ENCODE measurements at regions not wholly inside any gene's neighbourhood (a gene's known extent, or its start where the extent isn't known, plus 50 kb on each side); places are given as distances from the start of the nearest gene placed in this dataset.

DNA sequence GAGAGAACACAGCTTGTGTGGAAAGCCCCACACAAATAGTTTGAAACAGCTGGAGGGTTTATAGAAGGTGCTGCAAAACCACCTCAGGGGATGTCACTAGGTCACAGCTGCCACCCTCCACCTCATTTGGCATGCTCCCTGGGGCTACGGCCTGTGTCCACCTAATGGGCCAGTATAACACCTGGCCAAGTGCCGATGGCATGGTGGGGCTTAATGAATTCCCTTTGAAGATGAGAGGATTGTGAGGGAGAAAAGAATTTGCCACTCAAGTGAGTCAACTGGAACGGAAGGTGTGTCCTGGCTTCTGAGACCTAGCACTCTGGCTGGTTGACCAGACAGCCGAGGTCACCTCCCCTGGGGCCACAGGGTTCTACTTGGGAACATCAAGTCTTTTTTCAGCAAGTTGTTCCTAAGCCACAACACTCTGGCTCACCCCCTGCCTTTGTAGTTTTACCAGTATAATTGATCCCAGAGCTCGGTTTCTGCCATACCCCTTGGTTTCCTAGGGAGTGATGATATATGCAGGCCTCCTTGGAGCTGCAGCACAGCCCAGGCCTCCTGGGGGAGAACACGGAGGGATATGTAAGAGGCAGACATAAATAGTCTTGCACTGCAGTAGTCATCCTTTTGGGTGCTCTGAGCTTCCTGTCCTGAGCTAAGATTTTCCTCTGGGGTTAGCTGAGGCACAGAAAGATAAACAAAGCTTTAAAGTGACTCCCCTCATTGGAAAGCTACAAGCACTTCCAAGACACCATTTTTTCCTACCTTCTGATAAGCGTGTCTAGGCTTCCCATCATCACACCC, 178.2 kb upstream of the LPP start:
- Histone ChIP-seq H3K9me3 (replicated peaks in 1 of 11) (peaks cover 0 to 7% (median 5%) of the 10 kb centered on the region in 11 experiments; a peak in 6 of 22 replicates), H3K27ac (peak overlapping the region in 8 of 11 experiments; percentile 44 to 98 (median 64); a peak in 16 of 22 replicates), H3K9ac (peak overlapping the region in 7 of 11 experiments; percentile 6 to 76 (median 53); a peak in 12 of 22 replicates), H3K4me3 (no peak overlapping the region; a peak in 1 of 20 replicates), H3K36me3 (no peaks in the 10 kb centered on the region), H3K27me3 (no peaks in the 10 kb centered on the region), H3K4me2 (peak overlapping the region; percentile 66 to 89 (median 79)), H4K20me1 (no peaks in the 10 kb centered on the region), H3K4me1 (peaks cover 53 to 100% (median 95%) of the 10 kb centered on the region in 10 experiments)
- no peak for TF ChIP-seq Cebpa-rat (IDR thresholded peaks at IDR 0.05)

DNA sequence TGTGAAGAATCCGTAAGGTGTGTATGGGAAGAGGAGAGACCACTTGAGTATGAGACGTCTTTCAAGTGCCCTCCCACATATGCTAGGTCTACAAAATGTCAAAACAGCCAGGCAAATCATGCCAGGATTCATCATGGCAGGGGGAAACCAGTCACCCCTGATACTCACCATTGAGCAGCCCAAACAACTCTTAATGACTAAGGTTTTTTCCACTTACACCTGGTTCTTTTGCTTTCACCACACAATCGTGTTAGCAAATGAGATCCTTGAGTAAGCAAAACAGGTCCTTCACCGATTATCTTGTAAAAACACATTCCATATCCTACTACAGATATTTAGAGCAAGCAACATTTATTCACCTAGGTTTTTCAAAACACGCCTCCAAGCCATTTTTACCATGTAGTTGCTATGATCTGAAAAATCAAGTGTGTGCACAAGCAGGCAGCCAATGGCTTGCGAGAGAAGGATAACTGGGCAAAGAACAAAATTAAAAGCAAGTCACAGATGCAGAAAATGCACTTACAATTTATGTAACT, 177.5 kb upstream of the LPP start:
- Histone ChIP-seq H3K27ac (peak overlapping the region in 8 of 11 experiments; percentile 44 to 98 (median 64); a peak in 16 of 22 replicates), H3K9me3 (replicated peaks in 1 of 11) (peaks cover 0 to 7% (median 5%) of the 10 kb centered on the region in 11 experiments; a peak in 6 of 22 replicates), H3K27me3 (no peaks in the 10 kb centered on the region), H3K4me3 (no peak overlapping the region; a peak in 1 of 20 replicates), H3K36me3 (no peaks in the 10 kb centered on the region), H3K4me1 (peaks cover 53 to 100% (median 95%) of the 10 kb centered on the region in 10 experiments), H4K20me1 (no peaks in the 10 kb centered on the region), H3K9ac (peak overlapping the region in 5 of 11 experiments; percentile 13 to 76 (median 58); a peak in 9 of 22 replicates), H3K4me2 (peak overlapping the region; percentile 66 to 89 (median 79); a peak in 21 of 22 replicates)
- no peak for TF ChIP-seq Cebpa-rat (IDR thresholded peaks at IDR 0.05)

GRCh38 chr3:187977659-187978058, 176.3 kb upstream of the LPP start:
- H4K20me1 ChIP-seq: no peaks in the 10 kb centered on the region
- no peaks in the 10 kb centered on the region for H3K27me3 ChIP-seq
- H3K4me3 ChIP-seq: no peak overlapping the region
- TF ChIP-seq Cebpa-rat (IDR thresholded peaks at IDR 0.05): no peak
- H3K4me2 ChIP-seq: peak overlapping the region in 8 of 11 experiments; percentile 75 to 88 (median 82); a peak in 13 of 22 replicates
- peak overlapping the region in 8 of 11 experiments; percentile 63 to 98 (median 76); a peak in 13 of 22 replicates for H3K27ac ChIP-seq
- no peaks in the 10 kb centered on the region for H3K36me3 ChIP-seq
- peak overlapping the region in 4 of 11 experiments; percentile 60 to 84 (median 70); a peak in 7 of 22 replicates for H3K9ac ChIP-seq
- peaks cover 0 to 7% (median 5%) of the 10 kb centered on the region in 11 experiments; a peak in 6 of 22 replicates for H3K9me3 ChIP-seq (replicated peaks in 1 of 11)
- peaks cover 53 to 100% (median 95%) of the 10 kb centered on the region in 10 experiments for H3K4me1 ChIP-seq

DNA sequence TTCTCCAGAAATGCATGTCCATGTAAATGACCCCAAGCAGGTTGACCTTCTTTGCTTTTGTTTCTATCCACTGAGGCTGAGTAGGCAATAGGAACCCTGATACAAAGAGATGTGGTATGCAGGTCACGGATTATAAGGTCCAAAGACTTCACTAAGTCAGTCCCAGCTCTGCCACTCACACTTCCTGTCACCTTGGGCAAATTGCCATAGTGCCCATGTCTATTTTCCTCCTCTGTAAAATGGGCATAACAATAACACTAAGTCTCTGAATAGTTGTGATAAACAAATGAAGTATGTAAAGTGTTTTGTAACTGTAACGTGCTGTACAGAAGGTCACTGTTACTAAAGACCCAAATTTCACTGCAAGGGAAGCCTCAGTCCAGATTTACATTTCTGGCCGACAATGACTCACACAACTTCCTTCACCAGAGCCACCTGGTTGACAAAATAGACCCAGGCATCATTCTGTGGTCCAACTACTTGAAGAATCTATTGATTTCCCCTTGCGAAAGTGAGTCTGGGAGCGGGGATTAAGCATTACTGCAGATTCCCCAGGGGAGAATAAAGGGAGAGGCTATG, 175.4 kb upstream of the LPP start:
- H3K4me1 ChIP-seq: peaks cover 52 to 100% (median 92%) of the 10 kb centered on the region in 10 experiments
- peak overlapping the region in 9 of 11 experiments; percentile 5 to 98 (median 72); a peak in 17 of 22 replicates for H3K27ac ChIP-seq
- no peak overlapping the region for H3K4me3 ChIP-seq
- H3K9ac ChIP-seq: peak overlapping the region in 8 of 11 experiments; percentile 11 to 84 (median 52); a peak in 11 of 22 replicates
- no peaks in the 10 kb centered on the region for H3K27me3 ChIP-seq
- TF ChIP-seq Cebpa-rat (IDR thresholded peaks at IDR 0.05): peak in 5 of 11 experiments; percentile 26 to 84 (median 69); a peak in 7 of 22 replicates
- H3K36me3 ChIP-seq: no peaks in the 10 kb centered on the region
- H3K4me2 ChIP-seq: peak overlapping the region; percentile 5 to 88 (median 80); a peak in 21 of 22 replicates
- no peaks in the 10 kb centered on the region for H4K20me1 ChIP-seq
- H3K9me3 ChIP-seq (replicated peaks in 1 of 11): peaks cover 0 to 7% (median 5%) of the 10 kb centered on the region in 11 experiments; a peak in 6 of 22 replicates

DNA sequence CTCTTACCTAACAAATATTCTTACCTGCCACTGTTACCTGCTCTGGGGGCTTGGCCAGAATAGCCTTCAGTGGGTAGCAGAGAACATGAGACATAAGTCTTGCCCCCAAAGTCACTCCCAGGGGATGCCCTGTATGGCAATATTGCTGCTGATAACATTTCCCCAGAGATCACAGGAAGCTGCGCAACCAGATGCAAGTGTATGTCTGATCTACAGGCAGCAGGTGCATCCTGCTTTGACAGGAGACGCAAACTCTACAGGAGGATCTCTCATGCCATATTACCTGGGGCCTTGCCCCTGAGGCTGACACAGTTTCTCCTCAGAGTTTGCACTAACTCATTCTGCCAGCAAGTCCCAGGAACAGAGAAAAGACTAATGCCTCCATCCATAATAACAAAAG, 174.4 kb upstream of the LPP start:
- peak in 8 of 11 experiments; percentile 21 to 98 (median 88); a peak in 13 of 22 replicates for TF ChIP-seq Cebpa-rat (IDR thresholded peaks at IDR 0.05)
- H3K27ac ChIP-seq: peak overlapping the region in 9 of 11 experiments; percentile 5 to 98 (median 72); a peak in 17 of 22 replicates
- peak overlapping the region in 1 of 10 experiments; percentile 16; a peak in 2 of 20 replicates for H3K4me3 ChIP-seq
- no peaks in the 10 kb centered on the region for H4K20me1 ChIP-seq
- peak overlapping the region in 8 of 11 experiments; percentile 8 to 84 (median 52); a peak in 12 of 22 replicates for H3K9ac ChIP-seq
- H3K27me3 ChIP-seq: no peaks in the 10 kb centered on the region
- peaks cover 41 to 100% (median 86%) of the 10 kb centered on the region in 10 experiments for H3K4me1 ChIP-seq
- H3K9me3 ChIP-seq (replicated peaks in 1 of 11): peaks cover 0 to 7% (median 5%) of the 10 kb centered on the region in 11 experiments; a peak in 6 of 22 replicates
- no peaks in the 10 kb centered on the region for H3K36me3 ChIP-seq
- peak overlapping the region; percentile 12 to 88 (median 80); a peak in 20 of 22 replicates for H3K4me2 ChIP-seq

DNA sequence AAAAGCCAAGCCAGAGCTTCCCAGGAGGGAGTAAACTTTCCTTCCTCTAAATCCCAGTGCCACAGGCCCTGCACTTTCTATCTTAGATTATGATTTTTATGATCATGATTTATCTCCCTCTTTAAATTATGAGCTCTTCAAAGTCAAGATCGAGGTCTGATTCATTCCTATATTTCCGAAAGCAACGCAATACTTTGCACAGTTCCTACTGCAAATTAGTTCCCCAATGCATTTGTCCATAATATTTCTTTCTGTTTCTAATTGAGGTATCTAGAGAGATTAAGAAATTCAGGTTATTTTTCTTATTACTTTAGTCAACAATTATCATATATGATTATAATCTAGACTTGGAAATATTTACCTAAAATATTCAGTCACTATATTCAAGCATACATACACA, 173.1 kb upstream of the LPP start:
- Histone ChIP-seq H3K9ac (peak overlapping the region in 4 of 11 experiments; percentile 60 to 84 (median 76); a peak in 8 of 22 replicates), H3K27ac (peak overlapping the region in 7 of 11 experiments; percentile 68 to 98 (median 79); a peak in 13 of 22 replicates), H4K20me1 (no peaks in the 10 kb centered on the region), H3K9me3 (replicated peaks in 1 of 11) (peaks cover 0 to 13% (median 6%) of the 10 kb centered on the region in 11 experiments; a peak in 14 of 22 replicates), H3K36me3 (no peaks in the 10 kb centered on the region), H3K4me3 (no peak overlapping the region), H3K4me1 (peaks cover 32 to 96% (median 79%) of the 10 kb centered on the region in 10 experiments), H3K4me2 (peak overlapping the region; percentile 10 to 88 (median 80); a peak in 18 of 22 replicates), H3K27me3 (no peaks in the 10 kb centered on the region)
- TF ChIP-seq Cebpa-rat (IDR thresholded peaks at IDR 0.05): no peak

- H4K20me1 ChIP-seq: no peaks in the 10 kb centered on the region
- H3K27me3 ChIP-seq: no peaks in the 10 kb centered on the region
- H3K9ac ChIP-seq: peak overlapping the region in 4 of 11 experiments; percentile 20 to 84 (median 33); a peak in 5 of 22 replicates
- H3K36me3 ChIP-seq: no peaks in the 10 kb centered on the region
- H3K9me3 ChIP-seq (replicated peaks in 1 of 11): peaks cover 0 to 26% (median 8%) of the 10 kb centered on the region in 11 experiments; a peak in 14 of 22 replicates
- peak overlapping the region in 9 of 11 experiments; percentile 0 to 88 (median 79); a peak in 16 of 22 replicates for H3K4me2 ChIP-seq
- H3K4me3 ChIP-seq: no peak overlapping the region
- peak overlapping the region in 6 of 11 experiments; percentile 38 to 98 (median 82); a peak in 12 of 22 replicates for H3K27ac ChIP-seq
- TF ChIP-seq Cebpa-rat (IDR thresholded peaks at IDR 0.05): peak in 1 of 11 experiments; percentile 16; a peak in 1 of 22 replicates
- H3K4me1 ChIP-seq: peaks cover 40 to 96% (median 81%) of the 10 kb centered on the region in 10 experiments
Observed at GRCh38 chr3:187982142-187982541, 171.8 kb upstream of the LPP start.
